HG03196 (cell line): ENCODE measurements at regions not wholly inside any gene's neighbourhood (a gene's known extent, or its start where the extent isn't known, plus 50 kb on each side); places are given as distances from the start of the nearest gene placed in this dataset.
"Not testable (repeated sequence)": the region's sequence is repeated elsewhere in the genome, so short reads cannot be mapped to it uniquely, and the experiment has no call there.

Experiments
- ATAC-seq: cut with Tn5 transposase; IDR thresholded peaks from one replicate; pipeline ENCODE4 v1.9.1; 2021; ENCODE audit not compliant: unreplicated experiment

- ATAC-seq: no peak
Observed at GRCh38 chr5:105689596-105689995, 1981.1 kb downstream of the EFNA5 start.

- ATAC-seq: no peak
Observed at GRCh38 chr5:105688227-105688792, 1982.4 kb downstream of the EFNA5 start.

GRCh38 chr5:105687493-105687892 is 1983.2 kb downstream of the EFNA5 start:
- no peak for ATAC-seq

- ATAC-seq: no peak
Observed at GRCh38 chr5:105685884-105686283, 1984.9 kb downstream of the EFNA5 start.

- no peak for ATAC-seq
Observed at GRCh38 chr5:105684799-105685198, 1985.9 kb downstream of the EFNA5 start.

- ATAC-seq: no peak
Observed at GRCh38 chr5:105680858-105681475, 1989.8 kb downstream of the EFNA5 start.

GRCh38 chr5:105677291-105677690 is 1993.4 kb downstream of the EFNA5 start:
- no peak for ATAC-seq

GRCh38 chr5:105670596-105670995 is 2000.1 kb downstream of the EFNA5 start:
- no peak for ATAC-seq

GRCh38 chr5:105663671-105664070 is 2007.1 kb downstream of the EFNA5 start:
- ATAC-seq: no peak

DNA sequence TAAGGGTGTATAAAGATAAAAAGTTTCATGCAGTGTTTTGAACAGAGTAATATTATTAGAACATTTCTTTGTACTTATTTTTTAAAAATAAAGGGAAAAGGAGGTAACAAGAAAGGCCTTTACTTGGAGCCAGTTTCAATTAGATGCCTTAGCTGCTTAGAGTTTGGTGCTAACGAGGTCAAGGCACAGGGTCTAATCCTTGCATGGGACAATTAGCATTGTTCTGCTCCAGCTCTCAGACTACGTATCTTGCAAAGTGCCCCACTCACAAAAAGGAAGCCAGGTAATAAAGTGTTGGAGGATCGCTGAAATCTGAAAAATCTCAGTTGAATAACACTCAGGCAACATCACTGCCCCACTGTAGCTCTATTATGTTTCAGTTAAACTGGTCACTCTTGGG is 2011.3 kb downstream of the EFNA5 start:
- no peak for ATAC-seq

DNA sequence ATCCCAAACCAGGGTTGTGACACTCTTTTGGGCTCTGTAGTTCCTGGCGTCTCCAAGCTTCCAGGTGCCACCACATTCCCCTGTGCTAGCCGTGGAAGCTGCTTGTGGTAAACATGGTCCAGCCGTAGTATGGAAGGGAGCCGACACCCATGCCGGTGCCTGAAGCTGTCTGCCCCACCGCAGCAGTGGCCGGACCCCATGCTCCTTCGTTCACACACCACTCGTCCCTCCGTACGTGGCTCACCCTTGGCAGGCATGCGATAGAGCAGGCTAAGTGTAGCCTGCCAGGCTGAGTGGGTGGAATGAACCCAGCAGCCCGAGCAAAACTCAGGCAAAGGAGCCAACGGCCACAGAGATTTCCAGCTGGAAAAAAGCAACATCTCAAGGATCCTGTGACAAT is 2030.4 kb downstream of the EFNA5 start:
- no peak for ATAC-seq

DNA sequence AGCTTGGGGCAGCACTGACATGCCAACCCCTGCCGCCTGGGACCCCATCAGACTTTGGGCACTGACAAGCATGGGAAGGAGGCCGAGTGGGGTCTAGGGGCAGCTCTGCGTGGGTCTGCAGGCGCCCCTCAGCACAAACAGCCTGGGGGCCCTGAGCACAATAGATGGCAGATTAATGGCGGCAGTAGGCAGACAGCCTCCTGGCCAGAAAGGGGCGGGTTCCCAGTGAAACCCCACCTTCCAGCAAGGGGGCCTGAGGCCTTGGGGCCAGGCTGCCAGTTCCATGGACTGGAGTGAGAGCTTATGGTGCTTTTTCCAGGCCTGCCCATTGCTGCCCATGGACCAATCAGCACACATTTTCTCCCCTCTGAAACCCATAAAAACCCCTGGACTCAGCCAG is 2031.2 kb downstream of the EFNA5 start:
- ATAC-seq: no peak

GRCh38 chr5:105639068-105639467 is 2031.7 kb downstream of the EFNA5 start:
- no peak for ATAC-seq

GRCh38 chr5:105638437-105638836 is 2032.3 kb downstream of the EFNA5 start:
- ATAC-seq: no peak

DNA sequence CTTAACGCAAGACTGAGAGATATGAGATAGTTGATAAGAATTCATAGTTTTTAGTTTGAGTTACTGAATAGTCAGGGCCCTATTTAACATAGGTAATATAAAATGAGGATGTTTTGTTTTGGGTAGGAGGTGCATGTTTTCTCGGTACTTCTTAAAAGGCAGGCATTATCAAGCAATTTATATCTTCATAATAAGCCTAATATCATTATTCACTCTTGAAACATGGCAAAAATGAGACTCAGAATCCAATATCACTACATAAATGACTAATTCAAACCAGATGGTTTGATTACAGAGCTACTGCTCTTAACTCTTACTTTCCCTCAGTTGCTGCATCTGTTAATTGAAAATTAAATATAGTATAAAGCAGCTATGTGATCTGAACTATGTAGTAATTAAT is 2038.7 kb downstream of the EFNA5 start:
- ATAC-seq: no peak

DNA sequence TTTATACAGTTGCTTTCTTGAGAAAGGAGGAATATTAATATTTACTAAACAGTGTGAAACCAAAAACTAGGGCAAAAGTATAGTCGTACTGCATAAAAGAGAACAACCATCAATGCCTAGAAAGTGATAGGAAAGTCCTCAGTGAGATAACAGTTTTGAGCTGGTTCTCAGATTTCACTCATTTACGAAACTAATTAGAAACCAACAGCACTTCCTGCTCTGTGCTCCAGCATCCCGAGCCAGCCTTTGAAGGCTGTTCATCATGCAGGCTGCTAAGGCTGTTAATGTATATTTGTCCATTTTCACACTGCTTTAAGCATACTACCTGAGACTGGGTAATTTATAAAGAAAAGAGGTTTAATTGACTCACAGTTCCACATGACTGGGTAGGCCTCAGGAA is 2039.9 kb downstream of the EFNA5 start:
- ATAC-seq: no peak

- ATAC-seq: no peak
Observed at GRCh38 chr5:105619725-105620124, 2051.0 kb downstream of the EFNA5 start.

DNA sequence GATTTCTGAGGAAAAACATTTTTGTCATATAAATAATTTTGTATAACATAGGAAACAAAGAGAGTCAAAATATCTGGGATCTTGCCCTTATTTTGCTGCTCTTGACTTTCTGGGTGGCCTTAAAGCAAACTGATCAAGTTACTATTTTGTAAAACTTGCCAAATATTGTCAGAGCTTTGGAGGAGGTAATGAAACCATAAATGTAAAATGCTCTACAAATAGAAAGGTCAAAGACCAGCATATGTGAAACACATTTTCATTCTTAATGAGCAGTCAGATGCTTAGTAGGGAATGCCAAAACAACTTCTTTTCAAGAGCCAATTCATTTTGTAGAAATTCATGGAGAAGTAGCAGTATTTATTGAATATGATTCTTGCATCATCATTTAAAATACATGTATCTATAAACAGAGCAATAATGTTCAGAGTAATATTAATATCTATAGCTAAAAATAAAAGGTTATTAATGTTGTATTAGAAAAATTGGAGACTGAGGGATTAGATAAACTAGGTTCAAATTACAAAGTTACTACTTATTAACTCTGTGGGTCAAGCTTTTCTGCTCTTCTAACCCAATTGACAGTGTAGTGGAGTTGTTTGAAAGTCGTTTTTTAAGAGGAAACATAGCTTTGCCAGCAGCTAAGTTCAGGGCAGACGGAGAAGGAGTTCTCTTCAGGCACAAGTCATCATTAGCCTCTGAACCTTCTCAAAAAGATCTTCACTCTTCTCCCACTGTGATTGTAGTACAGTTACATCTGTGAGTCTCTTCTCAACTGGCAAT is 2053.1 kb downstream of the EFNA5 start:
- no peak for ATAC-seq

- no peak for ATAC-seq
Observed at GRCh38 chr5:105616599-105616998, 2054.0 kb upstream of the NUDT12 start.

DNA sequence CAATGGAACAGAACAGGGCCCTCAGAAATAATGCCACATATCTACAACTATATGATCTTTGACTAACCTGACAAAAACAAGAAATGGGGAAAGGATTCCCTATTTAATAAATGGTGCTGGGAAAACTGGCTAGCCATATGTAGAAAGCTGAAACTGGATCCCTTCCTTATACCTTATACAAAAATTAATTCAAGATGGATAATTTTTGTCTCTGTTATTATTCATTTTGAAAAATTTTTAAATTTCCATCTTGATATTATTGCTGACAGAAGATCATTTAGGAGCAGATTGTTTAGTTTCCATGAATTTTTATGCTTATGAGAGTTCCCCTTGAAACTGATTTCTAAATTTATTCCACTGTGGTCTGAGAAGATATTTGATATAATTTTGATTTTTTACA is 2039.8 kb upstream of the NUDT12 start:
- not testable (repeated sequence) for ATAC-seq

DNA sequence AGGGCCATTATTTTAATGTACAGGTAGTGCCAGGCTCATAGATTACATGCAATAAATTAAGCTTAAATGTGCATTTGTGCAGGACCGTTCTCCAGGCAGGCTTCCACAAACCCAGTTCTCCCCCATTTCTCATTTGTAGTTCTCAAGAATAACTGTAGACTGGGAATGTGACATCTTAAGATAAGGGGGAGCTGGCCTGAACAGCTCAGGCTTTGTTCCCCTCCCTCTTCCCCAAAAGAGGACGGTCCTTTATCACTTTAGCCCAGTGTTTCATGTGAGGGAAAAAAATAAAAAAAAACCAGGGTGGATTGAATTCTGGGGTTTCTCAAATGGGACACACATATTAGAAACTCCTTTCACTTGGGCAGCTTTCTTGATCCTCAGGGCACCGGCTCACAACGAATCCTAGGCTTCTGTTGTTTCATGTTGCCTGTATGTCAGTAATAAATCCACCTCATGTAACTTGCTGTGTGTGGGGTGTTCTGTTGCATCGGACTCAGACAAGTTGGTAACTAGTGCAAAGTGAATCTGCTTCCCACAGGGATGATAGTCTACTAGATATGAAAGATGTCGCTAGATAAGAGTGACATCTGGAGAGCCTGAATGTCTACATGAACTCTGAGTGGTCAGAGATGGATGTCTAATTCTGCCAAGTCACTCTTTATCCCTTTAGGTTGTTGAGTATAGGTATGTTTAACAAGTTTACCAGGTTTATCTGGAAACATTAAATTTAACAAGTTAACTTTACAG is 2030.6 kb upstream of the NUDT12 start:
- ATAC-seq: no peak
